Motor neuron (in vitro differentiated cells): ENCODE measurements at regions not wholly inside any gene's neighbourhood (a gene's known extent, or its start where the extent isn't known, plus 50 kb on each side); places are given as distances from the start of the nearest gene placed in this dataset.

Source experiments
- ATAC-seq, 8 experiments: fragments of 200-7000 bp; cut with Tn5 transposase; replicated peaks in 6 of 8; 2 replicates each; pipeline ENCODE4 v1.8.0; 2021; ENCODE audit warnings: mild to moderate bottlenecking in 8 of 8, moderate library complexity in 8 of 8
- H3K27ac ChIP-seq, 2 donors: fragments of 250-450 bp; sonication (Bioruptor Pico); 2 replicates each; pipeline ENCODE4 v1.9.0; 2021; ENCODE audit warnings: antibody characterized with exemption in 2 of 2, mild to moderate bottlenecking in 2 of 2, moderate library complexity in 1 of 2
- H3K4me1 ChIP-seq, 2 donors: fragments of 250-450 bp; sonication (Bioruptor Pico); replicated peaks in 1 of 2; 2 replicates each; pipeline ENCODE4 v1.6.1; 2021; ENCODE audit warnings: antibody characterized with exemption in 2 of 2, mild to moderate bottlenecking in 2 of 2, moderate library complexity in 1 of 2
- H3K4me3 ChIP-seq, 5 donors: fragments of 250-450 bp; sonication (Bioruptor Pico); 2 replicates each; pipeline ENCODE4 v1.9.0; 2021; ENCODE audit warnings: antibody characterized with exemption in 5 of 5, mild to moderate bottlenecking in 5 of 5, moderate library complexity in 4 of 5
- WGBS, 10 experiments: fragments of 450-650 bp; shearing (Covaris generic); methylation state at CpG; one replicate each; pipeline ENCODE4 v1.0.0; 2022; 5-methylcytosine and 5-hydroxymethylcytosine counted together
- in situ Hi-C, 9 experiments: fragments of 400-800 bp; cut with MboI; loops; one replicate each; pipeline ENCODE4 v1.15.0; 2021; ENCODE audit warnings: low sequenced_read_pairs in 9 of 9, low pct_unique_long_range_greater_than_20kb in 2 of 9; ENCODE audit not compliant: unreplicated experiment in 9 of 9

GRCh38 chr14:100988011-100988410 lies 84.5 kb upstream of the RTL1 start:
- in situ Hi-C loops: no loop called here
- Histone ChIP-seq H3K4me3 (no peak overlapping the region), H3K4me1 (no peaks in the 10 kb centered on the region), H3K27ac (no peak overlapping the region)
- WGBS, 10 experiments: 45 to 82% (median 60%) methylated on average over 1 of the region's 1 CpG; no CpG with 5 or more reads in 3 of the 10 experiments
- ATAC-seq: peak in 1 of 8 experiments; percentile 35

GRCh38 chr14:100988411-100988900 lies 84.9 kb upstream of the RTL1 start:
- in situ Hi-C loops: no loop called here

GRCh38 chr14:100988956-100989355 lies 85.4 kb upstream of the RTL1 start:
- no peak overlapping the region for H3K27ac ChIP-seq
- 23 to 100% (median 92%) methylated on average over 2 to 4 of the region's 4 CpGs; no CpG with 5 or more reads in 1 of the 10 experiments for WGBS, 10 experiments
- H3K4me3 ChIP-seq: no peak overlapping the region
- no peaks in the 10 kb centered on the region for H3K4me1 ChIP-seq
- in situ Hi-C loops: no loop called here
- ATAC-seq: no peak

More at GRCh38 chr14:100988411-100988900, 84.9 kb upstream of the RTL1 start:
- WGBS, 10 experiments: 66 to 100% (median 86%) methylated on average over 3 to 5 of the region's 5 CpGs
- ATAC-seq: peak in 3 of 8 experiments; percentile 20 to 22 (median 21)
- Histone ChIP-seq H3K4me3 (no peak overlapping the region), H3K27ac (no peak overlapping the region), H3K4me1 (no peaks in the 10 kb centered on the region)

- Histone ChIP-seq H3K4me1 (no peaks in the 10 kb centered on the region), H3K27ac (no peak overlapping the region), H3K4me3 (no peak overlapping the region)
- in situ Hi-C loops: no loop called here
- WGBS, 10 experiments: 0 to 100% (median 60%) methylated on average over 1 of the region's 1 CpG; no CpG with 5 or more reads in 1 of the 10 experiments
- ATAC-seq: no peak
These were observed 86.4 kb upstream of the RTL1 start for GRCh38 chr14:100989924-100990323.

- in situ Hi-C loops: no loop called here
- Histone ChIP-seq H3K27ac (no peak overlapping the region), H3K4me3 (no peak overlapping the region), H3K4me1 (no peaks in the 10 kb centered on the region)
- ATAC-seq: peak in 1 of 8 experiments; percentile 34
- 16 to 100% (median 66%) methylated on average over 2 to 5 of the region's 5 CpGs; no CpG with 5 or more reads in 1 of the 10 experiments for WGBS, 10 experiments
These were observed 90.6 kb upstream of the RTL1 start for GRCh38 chr14:100994082-100994481.

- H3K27ac ChIP-seq: no peak overlapping the region
- in situ Hi-C loops: no loop called here
- no peak overlapping the region for H3K4me3 ChIP-seq
- peak in 2 of 8 experiments; percentile 74 to 79 for ATAC-seq
- H3K4me1 ChIP-seq: no peaks in the 10 kb centered on the region
- 26 to 100% (median 70%) methylated on average over 2 to 3 of the region's 3 CpGs for WGBS, 10 experiments
These were observed 91.3 kb upstream of the RTL1 start for GRCh38 chr14:100994756-100995330.

GRCh38 chr14:101000711-101001250 lies 97.3 kb upstream of the RTL1 start:
- no peaks in the 10 kb centered on the region for H3K4me1 ChIP-seq
- no peak for ATAC-seq
- in situ Hi-C loops: no loop called here
- no peak overlapping the region for H3K27ac ChIP-seq
- H3K4me3 ChIP-seq: no peak overlapping the region
- 34 to 87% (median 71%) methylated on average over 2 to 4 of the region's 4 CpGs for WGBS, 10 experiments

GRCh38 chr14:101001311-101002069 lies 98.0 kb upstream of the RTL1 start:
- H3K27ac ChIP-seq: no peak overlapping the region
- in situ Hi-C loops: no loop called here
- ATAC-seq: peak in 4 of 8 experiments; percentile 40 to 71 (median 68)
- 7 to 91% (median 52%) methylated on average over 2 to 8 of the region's 12 CpGs; no CpG with 5 or more reads in 2 of the 10 experiments for WGBS, 10 experiments
- H3K4me3 ChIP-seq: no peak overlapping the region
- H3K4me1 ChIP-seq: no peaks in the 10 kb centered on the region

GRCh38 chr14:101002738-101003137 lies 99.2 kb upstream of the RTL1 start:
- in situ Hi-C loops: no loop called here
- Histone ChIP-seq H3K4me3 (no peak overlapping the region), H3K27ac (no peak overlapping the region), H3K4me1 (no peaks in the 10 kb centered on the region)
- WGBS, 10 experiments: 0 to 82% (median 58%) methylated on average over 1 to 7 of the region's 7 CpGs; no CpG with 5 or more reads in 3 of the 10 experiments
- no peak for ATAC-seq

GRCh38 chr14:101004176-101004575 lies 100.7 kb upstream of the RTL1 start:
- Histone ChIP-seq H3K4me3 (no peak overlapping the region), H3K4me1 (no peaks in the 10 kb centered on the region), H3K27ac (no peak overlapping the region)
- ATAC-seq: no peak
- in situ Hi-C loops: no loop called here
- 40 to 93% (median 50%) methylated on average over 1 to 3 of the region's 9 CpGs; no CpG with 5 or more reads in 5 of the 10 experiments for WGBS, 10 experiments

GRCh38 chr14:101004954-101005353 lies 101.4 kb upstream of the RTL1 start:
- Histone ChIP-seq H3K4me1 (no peaks in the 10 kb centered on the region), H3K4me3 (no peak overlapping the region), H3K27ac (no peak overlapping the region)
- ATAC-seq: no peak
- in situ Hi-C loops: no loop called here
- WGBS, 10 experiments: 13 to 95% (median 53%) methylated on average over 1 to 8 of the region's 10 CpGs

GRCh38 chr14:101005447-101005846 lies 101.9 kb upstream of the RTL1 start:
- WGBS, 10 experiments: 60 to 100% (median 88%) methylated on average over 1 to 8 of the region's 10 CpGs; no CpG with 5 or more reads in 5 of the 10 experiments
- H3K4me1 ChIP-seq: no peaks in the 10 kb centered on the region
- no peak overlapping the region for H3K4me3 ChIP-seq
- no peak overlapping the region for H3K27ac ChIP-seq
- in situ Hi-C loops: no loop called here
- no peak for ATAC-seq

- H3K4me1 ChIP-seq: no peaks in the 10 kb centered on the region
- WGBS, 10 experiments: 57 to 100% (median 94%) methylated on average over 1 to 6 of the region's 9 CpGs; no CpG with 5 or more reads in 4 of the 10 experiments
- no peak for ATAC-seq
- H3K4me3 ChIP-seq: no peak overlapping the region
- in situ Hi-C loops: no loop called here
- no peak overlapping the region for H3K27ac ChIP-seq
These were observed 102.5 kb upstream of the RTL1 start for GRCh38 chr14:101006008-101006407.
